HG03521 (cell line): ENCODE measurements at regions not wholly inside any gene's neighbourhood (a gene's known extent, or its start where the extent isn't known, plus 50 kb on each side); places are given as distances from the start of the nearest gene placed in this dataset.
"Not testable (repeated sequence)": the region's sequence is repeated elsewhere in the genome, so short reads cannot be mapped to it uniquely, and the experiment has no call there.

Experiments
- ATAC-seq: cut with Tn5 transposase; IDR thresholded peaks from one replicate; pipeline ENCODE4 v1.9.1; 2021; ENCODE audit warnings: mild to moderate bottlenecking, moderate library complexity; ENCODE audit not compliant: unreplicated experiment

DNA sequence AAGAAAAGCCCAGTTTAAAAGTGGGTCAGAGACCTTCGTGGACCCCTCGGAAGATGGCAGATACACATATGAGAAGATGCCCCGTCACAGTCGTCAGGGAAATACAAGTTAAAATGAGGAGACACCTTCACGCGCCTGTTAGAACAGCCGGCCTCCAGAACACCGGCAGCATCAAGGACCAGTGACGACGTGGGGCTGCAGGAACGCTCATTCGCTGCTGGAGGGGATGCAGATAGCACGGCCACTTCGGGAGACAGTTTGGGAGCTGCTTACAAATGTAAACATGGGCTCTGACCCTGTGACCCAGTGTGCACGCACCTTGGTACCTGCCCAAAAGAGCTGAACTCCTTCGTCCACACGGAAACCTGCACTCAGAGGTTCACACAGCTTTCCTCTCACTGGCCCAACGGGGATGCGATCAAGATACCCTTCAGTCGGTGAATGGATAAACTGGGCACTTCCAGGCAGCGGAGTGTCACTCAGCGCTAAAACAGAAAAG is 83.7 kb upstream of the CTDP1 start:
- no peak for ATAC-seq

DNA sequence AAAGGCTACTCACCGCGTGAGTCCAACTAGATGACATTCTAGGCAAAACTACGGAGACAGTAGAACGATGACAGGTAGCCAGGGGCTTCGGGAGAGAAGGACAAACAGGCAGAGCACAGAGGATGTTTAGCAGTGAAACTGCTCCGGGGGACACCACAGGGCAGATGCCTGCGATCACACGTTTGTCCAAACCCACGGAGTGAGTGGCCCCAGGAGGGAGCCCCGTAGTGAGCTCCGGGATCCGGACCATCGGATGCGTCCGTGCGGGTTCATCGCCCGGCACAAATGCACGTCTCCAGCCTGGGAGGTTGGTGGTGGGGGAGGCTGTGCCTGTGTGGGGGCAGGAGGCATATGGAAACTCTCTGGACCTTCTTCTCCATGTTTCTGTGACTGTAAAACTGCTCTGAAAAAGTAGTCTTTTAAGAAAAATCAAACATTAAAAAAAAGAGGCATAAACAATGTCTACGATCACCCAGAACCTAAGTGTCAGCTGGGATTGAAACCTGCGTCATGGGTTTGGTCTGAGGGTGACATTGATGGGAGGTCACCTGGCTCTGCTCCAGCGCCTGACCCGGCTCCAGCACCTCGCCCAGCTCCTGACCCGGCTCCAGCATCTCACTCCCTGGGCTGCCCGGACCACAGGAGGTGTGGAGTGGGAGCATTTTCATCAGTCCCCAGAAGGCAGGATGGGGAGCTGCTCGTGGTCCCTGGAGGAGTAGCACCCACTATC is 83.0 kb upstream of the CTDP1 start:
- ATAC-seq: no peak

DNA sequence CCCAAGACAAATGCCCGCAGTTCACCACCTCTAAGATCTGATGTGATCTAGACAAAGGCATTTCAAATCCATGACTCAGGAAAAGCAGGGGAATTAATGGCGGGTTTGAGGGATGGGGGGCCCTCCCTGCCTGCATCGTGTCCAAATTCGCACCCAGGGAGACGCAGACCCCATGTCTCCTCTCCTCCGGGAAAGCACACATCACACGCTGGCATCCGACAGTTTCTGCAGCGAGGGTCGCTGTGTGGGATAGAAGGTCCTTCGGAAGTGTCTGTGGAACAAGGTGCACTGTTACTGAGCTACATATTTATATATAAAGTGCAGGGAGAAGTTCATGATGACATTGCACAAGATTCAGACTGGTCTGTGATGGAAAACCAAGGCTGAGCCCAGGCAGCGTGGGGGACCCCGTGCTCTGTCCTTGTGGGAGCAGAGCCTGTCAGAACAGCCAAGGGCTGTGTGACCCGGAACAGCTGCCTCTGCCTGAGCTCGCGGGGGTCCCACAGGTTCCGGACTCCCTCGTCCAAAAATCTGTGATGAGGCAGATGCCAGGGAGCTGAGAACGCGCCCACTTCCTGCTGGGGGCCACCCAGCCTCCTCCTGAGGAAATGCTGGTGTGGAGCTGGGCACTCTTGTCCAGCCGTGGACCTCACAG is 82.3 kb upstream of the CTDP1 start:
- ATAC-seq: no peak

- no peak for ATAC-seq
These were observed 81.6 kb upstream of the CTDP1 start for GRCh38 chr18:79597831-79598632.

- ATAC-seq: no peak
These were observed 80.9 kb upstream of the CTDP1 start for GRCh38 chr18:79598633-79599175.

- no peak for ATAC-seq
These were observed 80.1 kb upstream of the CTDP1 start for GRCh38 chr18:79599441-79599931.

DNA sequence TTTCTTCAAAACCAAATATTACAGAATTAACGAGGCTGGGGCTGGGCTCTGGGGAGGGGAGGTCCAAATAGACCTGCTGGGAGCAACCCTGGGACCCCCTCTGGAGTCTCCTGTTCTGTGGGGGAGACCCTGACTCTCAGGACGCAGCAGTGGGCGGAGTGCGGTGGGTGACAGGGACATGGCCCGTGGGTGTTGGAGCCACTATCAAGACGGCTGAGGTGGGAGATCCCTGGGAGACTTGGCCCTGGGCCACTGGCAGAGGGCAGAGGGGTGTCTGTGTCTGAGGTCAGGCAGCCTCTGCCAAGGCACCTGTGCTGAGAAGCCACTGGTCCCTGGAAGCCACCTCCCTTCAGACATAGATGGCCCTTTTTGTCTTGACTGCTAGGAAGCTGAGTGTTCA is 79.5 kb upstream of the CTDP1 start:
- no peak for ATAC-seq

DNA sequence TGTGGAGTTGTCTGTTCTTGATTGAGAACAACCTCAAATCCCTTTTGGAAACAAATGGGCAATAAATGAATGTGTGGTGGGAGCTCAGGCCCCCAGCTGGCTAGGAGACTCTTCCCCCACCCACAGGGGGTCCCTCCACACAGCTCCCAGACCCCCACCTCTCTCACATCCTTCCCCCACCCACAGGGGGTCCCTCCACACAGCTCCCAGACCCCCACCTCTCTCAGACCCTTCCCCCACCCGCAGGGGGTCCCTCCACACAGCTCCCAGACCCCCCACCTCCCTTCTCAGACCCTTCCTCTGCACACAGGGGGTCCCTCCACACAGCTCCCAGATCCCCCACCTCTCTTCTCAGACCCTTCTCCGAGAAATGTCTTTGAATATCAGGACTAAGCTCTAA is 79.0 kb upstream of the CTDP1 start:
- ATAC-seq: no peak

DNA sequence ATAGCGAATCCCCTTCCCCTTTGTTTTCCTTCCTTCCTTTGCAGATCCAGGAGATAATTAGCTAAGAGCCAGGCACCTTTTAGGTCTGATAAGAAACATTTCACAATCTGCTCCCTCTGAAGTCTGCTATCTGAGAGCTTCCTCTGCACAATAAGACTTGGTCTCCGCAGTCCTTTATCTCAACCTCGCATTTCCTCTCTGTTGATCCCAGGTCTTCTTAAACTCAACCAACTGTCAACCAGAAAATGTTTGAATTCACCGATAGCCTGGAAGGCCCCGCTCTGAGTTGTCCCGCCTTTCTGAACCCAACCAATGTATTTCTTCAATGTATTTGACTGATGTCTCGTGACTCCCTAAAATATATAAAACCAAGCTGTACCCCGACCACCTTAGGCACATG is 78.4 kb upstream of the CTDP1 start:
- no peak for ATAC-seq

GRCh38 chr18:79603321-79604204 is 76.0 kb upstream of the CTDP1 start:
- no peak for ATAC-seq

GRCh38 chr18:79604205-79604912 is 75.2 kb upstream of the CTDP1 start:
- ATAC-seq: no peak

DNA sequence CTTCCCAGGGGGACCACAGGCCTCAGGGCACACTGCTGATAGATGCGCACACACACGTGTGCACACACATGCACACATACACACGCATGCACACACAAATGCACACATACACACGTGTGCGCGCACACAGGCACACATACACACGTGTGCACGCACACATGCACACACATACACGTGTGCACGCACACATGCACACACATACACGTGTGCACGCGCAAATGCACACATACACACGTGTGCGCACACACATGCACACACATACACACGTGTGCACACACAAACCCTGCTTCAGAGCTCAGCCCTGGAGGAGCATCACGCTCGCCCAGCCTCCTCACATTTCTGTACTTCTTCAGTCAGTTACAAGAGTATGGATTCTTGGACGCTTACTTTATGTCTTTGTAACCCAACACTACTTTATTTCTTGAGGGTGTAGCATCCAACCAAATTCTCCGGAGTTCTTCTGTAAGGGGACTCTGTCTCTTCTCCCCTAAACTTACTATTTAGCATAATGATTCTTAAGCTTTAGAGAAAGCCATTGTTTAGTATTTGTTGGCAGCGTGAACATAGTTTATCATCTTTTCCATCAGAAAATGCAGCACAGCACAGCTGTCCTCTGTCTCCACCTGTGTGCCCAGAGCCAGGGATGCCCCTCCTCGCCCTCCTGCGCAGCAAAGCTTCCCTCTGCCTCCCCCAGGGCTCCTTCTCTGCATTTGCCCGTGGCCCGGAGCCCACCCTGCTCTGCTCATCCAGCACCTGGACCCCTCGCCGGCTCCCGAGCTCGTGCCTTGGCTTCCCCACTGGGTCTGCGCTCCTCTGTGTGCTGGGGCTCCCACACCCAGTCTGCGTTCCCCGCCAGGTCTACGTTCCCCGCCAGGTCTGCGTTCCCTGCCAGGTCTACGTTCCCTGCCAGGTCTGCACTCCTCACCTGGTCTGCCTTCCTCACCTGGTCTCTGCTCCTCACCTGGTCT is 74.4 kb upstream of the CTDP1 start:
- no peak for ATAC-seq

DNA sequence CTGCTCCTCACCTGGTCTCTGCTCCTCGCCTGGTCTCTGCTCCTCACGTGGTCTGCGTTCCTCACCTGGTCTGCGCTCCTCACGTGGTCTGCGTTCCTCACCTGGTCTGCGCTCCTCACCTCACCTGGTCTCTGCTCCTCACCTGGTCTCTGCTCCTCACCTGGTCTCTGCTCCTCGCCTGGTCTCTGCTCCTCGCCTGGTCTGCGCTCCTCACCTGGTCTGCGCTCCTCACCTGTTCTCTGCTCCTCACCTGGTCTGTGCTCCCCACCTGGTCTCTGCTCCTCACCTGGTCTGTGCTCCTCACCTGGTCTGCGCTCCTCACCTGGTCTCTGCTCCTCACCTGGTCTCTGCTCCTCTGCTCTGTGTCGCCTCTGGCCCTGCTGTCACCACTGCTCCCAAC is 73.5 kb upstream of the CTDP1 start:
- ATAC-seq: not testable (repeated sequence)

GRCh38 chr18:79606621-79607331 is 72.8 kb upstream of the CTDP1 start:
- ATAC-seq: no peak

DNA sequence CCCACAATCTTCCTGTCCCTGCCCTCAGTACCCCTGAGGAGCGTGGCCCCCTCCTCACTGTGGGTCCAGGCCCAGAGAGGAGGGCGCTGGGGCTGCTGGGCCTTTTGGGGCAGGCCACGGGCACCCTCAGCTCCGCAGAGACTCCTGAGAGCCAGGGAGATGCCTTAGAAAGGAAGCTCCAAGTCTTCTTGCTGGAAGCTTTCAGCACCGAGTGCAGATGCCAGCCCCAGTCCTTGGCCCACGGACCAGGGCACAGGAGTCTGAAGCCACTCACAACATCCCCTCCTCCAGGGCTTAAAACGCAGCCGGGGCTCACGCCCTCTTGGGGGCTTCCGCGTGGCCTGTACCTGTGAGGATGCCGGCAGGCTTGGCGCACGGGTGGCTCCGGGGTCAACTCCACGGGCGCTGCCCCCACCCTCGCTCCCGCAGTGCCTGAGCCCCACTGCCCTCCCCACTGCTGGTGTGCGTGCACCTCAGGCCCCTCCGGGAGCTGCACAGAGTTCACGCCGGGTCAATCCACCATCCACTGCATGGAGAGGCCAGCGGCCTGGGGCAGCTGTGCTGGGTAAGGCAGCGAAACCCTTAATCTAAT is 72.1 kb upstream of the CTDP1 start:
- no peak for ATAC-seq

DNA sequence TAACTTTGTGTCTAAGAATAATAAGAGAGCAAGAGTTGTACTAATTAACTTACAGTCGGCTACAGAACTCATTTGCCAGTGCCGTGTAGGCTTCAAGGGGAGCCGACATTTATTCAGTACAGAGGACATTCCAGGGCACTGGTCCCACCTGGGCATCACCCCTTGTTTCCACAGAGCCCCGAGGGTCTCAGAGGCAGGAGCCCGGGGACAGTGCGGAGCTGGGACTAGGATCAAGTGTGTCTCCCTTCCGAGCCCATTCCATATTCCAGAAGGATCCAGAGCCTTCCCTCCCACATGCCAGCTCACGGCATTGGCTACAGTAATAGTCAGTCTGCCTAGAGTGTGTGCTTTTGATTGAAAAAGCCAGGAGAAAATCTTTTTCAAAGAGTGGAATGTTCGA is 71.5 kb upstream of the CTDP1 start:
- ATAC-seq: no peak

DNA sequence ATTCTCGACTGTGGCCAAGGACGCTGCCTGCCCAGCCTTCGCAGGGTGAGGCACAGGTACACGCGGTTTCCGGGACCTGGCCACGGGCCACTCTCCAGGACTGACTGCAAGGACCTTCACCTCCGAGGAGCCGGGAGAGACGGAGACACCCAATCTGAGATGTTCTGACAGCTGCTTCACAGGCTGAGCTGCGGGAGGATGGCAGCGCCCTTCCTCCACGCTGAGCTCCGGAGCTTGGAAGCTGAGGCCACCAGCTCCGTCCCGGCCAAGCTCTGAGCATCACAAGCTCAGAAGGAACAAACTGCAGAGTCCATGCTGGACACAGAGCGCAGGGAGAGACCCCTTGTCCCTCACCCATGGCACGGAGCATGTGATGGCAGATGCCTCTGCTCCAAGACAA is 71.1 kb upstream of the CTDP1 start:
- ATAC-seq: no peak
